ENCODE measurements at regions not wholly inside any gene's neighbourhood (a gene's known extent, or its start where the extent isn't known, plus 50 kb on each side); places are given as distances from the start of the nearest gene placed in this dataset.

GRCh38 chr10:128422999-128423398, 296.8 kb upstream of the MKI67 start:
- no peak for DNase-seq (ENCODE audit: low spot score)

DNA sequence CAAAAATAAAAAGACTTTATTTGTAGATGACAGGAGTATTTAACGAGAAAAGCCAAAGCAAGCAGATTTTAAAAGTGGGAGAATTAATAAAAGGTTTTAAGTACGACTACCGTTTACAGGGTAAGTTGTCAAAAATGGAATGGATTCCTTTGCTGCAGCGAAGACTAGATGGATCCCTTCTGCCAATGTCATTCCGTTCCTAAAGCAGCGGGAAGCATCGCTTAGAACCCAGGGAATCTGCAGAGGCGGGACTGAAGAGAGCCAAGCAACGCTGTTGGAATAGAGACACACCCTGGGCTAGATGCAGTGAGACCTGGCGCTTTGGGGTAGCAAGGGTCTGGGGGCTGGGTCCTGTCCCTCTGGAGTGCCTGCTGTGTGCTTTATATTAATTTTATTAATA, 303.1 kb upstream of the MKI67 start:
- no peak for DNase-seq (ENCODE audit: low spot score)

GRCh38 chr10:128429835-128430513, 303.8 kb upstream of the MKI67 start:
- no peak for DNase-seq (ENCODE audit: low spot score)

- DNase-seq (ENCODE audit: low spot score), result no peak
Measured at GRCh38 chr10:128431083-128431482, 304.9 kb upstream of the MKI67 start.

DNA sequence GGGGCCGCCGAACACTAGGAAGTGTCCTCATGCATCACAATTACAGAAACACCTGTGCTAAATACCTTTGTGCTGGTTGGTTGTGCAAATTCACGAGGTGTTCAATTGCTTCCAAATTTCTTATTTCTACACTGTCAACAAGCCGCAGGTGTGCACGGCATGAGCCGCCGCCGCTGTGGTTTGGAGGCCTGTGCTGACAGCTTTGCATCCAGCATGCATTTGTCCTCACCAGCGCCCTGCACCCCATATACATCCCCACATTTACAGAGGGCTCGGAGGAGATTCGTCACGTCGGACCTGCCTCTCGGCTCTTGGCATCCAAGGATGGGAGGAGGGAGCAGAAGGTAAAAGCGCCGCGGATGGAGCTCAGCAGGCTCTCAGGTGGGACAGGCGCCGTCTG, 305.3 kb upstream of the MKI67 start:
- no peak for DNase-seq (ENCODE audit: low spot score)

GRCh38 chr10:128432011-128432410, 305.8 kb upstream of the MKI67 start:
- no peak for DNase-seq (ENCODE audit: low spot score)

GRCh38 chr10:128432423-128432822, 306.2 kb upstream of the MKI67 start:
- DNase-seq (ENCODE audit: low spot score), result no peak

GRCh38 chr10:128435811-128436210, 309.6 kb upstream of the MKI67 start:
- DNase-seq (ENCODE audit: low spot score), result no peak

- no peak for DNase-seq (ENCODE audit: low spot score)
Measured at GRCh38 chr10:128437786-128438345, 311.6 kb upstream of the MKI67 start.

DNA sequence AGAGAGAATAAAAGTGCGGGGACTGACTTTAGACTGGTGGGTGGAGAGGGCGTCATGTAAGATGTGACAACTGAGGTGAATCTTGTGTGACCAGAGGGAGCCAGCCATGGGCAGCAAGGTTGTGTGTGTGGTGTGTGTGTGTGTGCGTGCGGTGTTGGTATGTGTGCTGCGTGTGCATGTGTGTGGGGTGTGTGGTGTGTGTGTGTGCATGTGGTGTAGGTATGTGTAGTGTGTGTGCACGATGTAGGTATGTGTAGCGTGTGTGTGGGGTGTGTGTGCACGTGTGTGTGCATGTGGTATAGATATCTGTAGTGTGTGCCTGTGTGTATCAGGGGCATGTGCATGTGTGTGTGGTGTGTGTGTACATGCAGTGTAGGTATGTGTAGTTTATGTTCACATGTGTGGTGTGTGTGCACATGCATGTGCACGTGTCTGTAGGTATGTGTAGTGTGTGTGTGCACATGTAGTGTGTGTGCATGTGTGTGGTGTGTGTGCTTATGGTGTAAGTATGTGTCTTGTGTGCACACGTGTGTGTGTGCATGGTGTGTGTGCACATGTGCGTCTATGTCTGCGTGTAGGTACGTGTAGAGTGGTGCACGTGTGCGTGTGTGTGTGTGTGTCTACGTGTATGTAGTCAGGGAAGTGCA, 312.3 kb upstream of the MKI67 start:
- no peak for DNase-seq (ENCODE audit: low spot score)

DNA sequence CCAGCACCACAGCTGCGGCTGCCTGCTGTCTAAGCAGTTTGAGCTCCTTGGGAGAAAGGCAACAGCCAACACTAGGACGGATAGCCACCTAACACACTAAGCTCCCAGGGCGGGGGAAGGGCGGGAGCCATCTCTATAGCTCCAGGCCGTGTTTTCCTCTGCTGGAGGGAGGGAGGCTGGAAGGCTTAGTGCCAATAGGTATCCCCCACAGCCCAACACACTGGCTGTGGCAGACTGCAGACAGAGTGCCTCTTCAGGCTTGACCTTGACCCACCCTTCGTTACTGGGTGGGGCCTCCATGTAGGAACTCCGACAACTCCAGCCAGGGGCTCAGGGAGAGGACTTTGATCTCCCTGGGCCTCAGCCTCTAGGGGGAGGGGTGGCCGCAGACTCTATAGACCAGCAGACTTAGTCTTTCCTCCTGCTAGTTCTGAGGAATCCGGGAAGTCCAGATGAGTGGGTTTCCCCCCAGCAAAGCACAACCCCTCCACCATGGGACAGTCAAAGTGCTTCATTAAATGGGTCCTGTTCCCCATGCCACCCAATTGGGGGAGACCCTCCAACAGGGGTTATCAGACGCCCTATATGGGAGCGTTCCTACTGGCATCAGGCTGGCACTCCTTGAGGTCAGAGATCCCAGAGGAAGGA, 314.4 kb upstream of the MKI67 start:
- no peak for DNase-seq (ENCODE audit: low spot score)

DNA sequence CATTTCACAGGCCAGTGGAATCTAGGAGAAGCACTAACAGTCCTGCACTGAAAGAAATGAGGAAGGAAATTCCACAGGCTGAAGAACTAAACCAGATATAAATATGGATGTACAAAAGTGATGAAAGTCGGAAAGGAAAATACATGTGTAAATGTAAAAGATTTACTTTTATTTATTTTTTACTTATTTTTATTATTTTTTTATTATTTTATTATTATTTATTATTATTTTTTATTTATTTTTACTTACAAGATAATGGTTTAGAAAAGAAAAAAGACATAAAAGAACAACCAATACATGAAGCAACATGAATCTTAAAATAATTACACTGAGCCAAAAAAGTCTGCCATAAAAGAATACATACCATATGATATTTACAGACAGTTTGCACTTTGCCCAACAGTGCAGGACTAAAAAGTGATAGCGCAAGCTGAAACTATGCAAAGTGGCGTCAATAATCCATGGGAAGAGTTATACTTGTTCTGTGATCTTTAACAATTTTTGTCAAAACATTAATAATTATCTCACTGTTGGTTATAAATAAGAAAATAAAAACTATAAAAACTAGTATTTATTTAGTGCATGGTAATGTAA, 317.8 kb upstream of the MKI67 start:
- DNase-seq (ENCODE audit: low spot score), result no peak

DNA sequence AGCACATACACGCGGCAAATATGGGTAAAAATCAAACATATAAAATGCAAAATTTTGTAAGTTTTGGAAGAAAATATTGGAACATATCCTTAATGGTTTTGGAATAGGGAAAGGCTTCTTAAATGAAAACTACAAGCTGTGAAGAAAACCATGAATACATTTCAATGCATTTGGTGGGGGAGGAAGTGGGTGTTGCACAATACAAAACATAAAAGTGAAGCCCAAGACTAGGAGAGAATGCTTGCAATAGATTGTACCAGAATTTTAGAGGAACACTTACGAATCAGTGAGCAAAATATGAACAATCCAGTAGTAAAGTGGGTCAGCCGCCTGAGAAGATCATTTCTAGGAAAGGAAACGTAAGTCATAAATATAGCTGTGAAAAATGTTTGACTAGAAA, 322.6 kb upstream of the MKI67 start:
- DNase-seq (ENCODE audit: low spot score), result no peak

GRCh38 chr10:128451879-128452278, 325.7 kb upstream of the MKI67 start:
- no peak for DNase-seq (ENCODE audit: low spot score)

- DNase-seq (ENCODE audit: low spot score), result no peak
Measured at GRCh38 chr10:128456271-128456670, 330.0 kb upstream of the MKI67 start.

DNA sequence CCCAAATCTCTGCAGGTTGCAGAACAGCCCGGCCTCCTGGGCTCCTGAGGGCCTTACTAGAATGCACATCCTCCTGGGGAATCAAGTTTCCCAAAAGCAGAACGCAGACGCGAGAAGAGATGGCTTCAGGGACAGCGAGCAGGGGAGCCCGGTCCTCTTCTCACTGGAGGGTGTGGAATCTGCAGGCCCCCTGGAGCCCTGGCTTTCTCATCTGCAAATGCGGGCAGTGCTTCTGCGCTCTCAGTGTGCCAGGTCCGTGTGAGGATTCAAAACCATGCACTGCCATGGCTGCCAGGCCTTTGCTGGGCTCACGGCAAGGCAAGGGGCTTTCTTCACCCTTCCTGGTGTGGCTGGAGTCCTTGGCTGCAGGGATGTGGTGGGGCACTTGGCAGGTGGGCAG, 330.9 kb upstream of the MKI67 start:
- DNase-seq (ENCODE audit: low spot score), result no peak

DNA sequence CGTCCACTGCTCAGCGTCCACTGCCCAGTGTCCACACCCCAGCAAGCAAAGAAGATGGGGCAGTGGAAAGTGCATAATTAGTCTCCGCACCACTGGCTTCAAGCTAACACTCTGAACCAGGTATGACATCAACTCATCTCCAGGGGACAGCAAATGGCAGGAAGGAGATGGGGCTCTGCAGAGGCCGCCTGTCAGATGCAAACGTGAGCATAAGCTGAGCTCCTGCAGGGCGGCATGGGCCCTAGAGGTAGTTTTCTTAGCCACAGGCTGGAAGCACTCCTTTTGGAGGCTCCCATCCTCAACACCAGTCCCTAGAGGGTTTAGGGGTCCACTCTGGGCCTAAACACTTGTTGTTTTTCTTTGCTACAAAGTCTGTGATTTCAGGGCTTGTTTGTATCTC, 335.8 kb upstream of the MKI67 start:
- no peak for DNase-seq (ENCODE audit: low spot score)

- DNase-seq (ENCODE audit: low spot score), result no peak
Measured at GRCh38 chr10:128462844-128463243, 336.6 kb upstream of the MKI67 start.

- no peak for DNase-seq (ENCODE audit: low spot score)
Measured at GRCh38 chr10:128463991-128464760, 338.0 kb upstream of the MKI67 start.

DNA sequence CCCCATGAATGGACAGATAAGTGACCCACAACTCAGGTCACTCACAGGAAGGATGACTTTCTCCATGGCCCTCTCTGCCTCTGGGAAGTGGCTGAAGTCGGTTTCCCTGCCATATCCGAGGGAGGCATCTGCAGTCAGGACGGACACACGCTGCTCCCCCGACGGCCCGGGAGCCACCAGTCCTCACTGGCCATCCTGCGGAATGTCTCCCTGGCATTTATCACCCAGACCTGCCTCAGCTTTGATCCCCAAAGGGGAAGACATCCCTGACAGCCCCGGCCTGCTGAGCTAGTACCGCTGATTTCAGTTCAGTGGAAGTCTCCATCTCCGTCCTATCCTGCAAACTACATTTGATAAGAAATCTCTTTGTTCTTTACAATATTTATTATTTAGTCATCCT, 339.5 kb upstream of the MKI67 start:
- no peak for DNase-seq (ENCODE audit: low spot score)

GRCh38 chr10:128466831-128467371, 340.7 kb upstream of the MKI67 start:
- DNase-seq (ENCODE audit: low spot score), result no peak

- DNase-seq (ENCODE audit: low spot score), result no peak
Measured at GRCh38 chr10:128468462-128468861, 342.2 kb upstream of the MKI67 start.

Measured in globus pallidus (tissue), 1 donor.